GM21786 (cell line): ENCODE measurements at regions not wholly inside any gene's neighbourhood (a gene's known extent, or its start where the extent isn't known, plus 50 kb on each side); places are given as distances from the start of the nearest gene placed in this dataset.

Experiments used
- ATAC-seq: cut with Tn5 transposase; IDR thresholded peaks from one replicate; pipeline ENCODE4 v1.9.1; 2021; ENCODE audit not compliant: unreplicated experiment

GRCh38 chr6:41470331-41471063 lies 75.7 kb upstream of the FOXP4 start:
- ATAC-seq, result no peak

- no peak for ATAC-seq
Observed at GRCh38 chr6:41471064-41471895, 74.9 kb upstream of the FOXP4 start.

- no peak for ATAC-seq
Observed at GRCh38 chr6:41474213-41474933, 71.8 kb upstream of the FOXP4 start.

GRCh38 chr6:41475164-41475563 lies 71.0 kb upstream of the FOXP4 start:
- ATAC-seq, result no peak

- ATAC-seq, result no peak
Observed at GRCh38 chr6:41475737-41476357, 70.3 kb upstream of the FOXP4 start.

- no peak for ATAC-seq
Observed at GRCh38 chr6:41476401-41476800, 69.8 kb upstream of the FOXP4 start.

GRCh38 chr6:41477572-41477971 lies 68.6 kb upstream of the FOXP4 start:
- ATAC-seq, result no peak

- ATAC-seq, result no peak
Observed at GRCh38 chr6:41483943-41484342, 62.2 kb upstream of the FOXP4 start.

- no peak for ATAC-seq
Observed at GRCh38 chr6:41487860-41488432, 58.2 kb upstream of the FOXP4 start.

- no peak for ATAC-seq
Observed at GRCh38 chr6:41488433-41489119, 57.6 kb upstream of the FOXP4 start.

- ATAC-seq, result no peak
Observed at GRCh38 chr6:41489120-41489851, 56.9 kb upstream of the FOXP4 start.

- ATAC-seq, result no peak
Observed at GRCh38 chr6:41492261-41492891, 53.8 kb upstream of the FOXP4 start.

GRCh38 chr6:41494212-41495110 lies 51.7 kb upstream of the FOXP4 start:
- ATAC-seq, result no peak
